GM21737 (cell line): ENCODE measurements at regions not wholly inside any gene's neighbourhood (a gene's known extent, or its start where the extent isn't known, plus 50 kb on each side); places are given as distances from the start of the nearest gene placed in this dataset.
A peak's percentile ranks its signal among the peaks of the same experiment; 100 is the strongest.
"Not testable (repeated sequence)": the region's sequence is repeated elsewhere in the genome, so short reads cannot be mapped to it uniquely, and the experiment has no call there.

Experiments used
- ATAC-seq: cut with Tn5 transposase; IDR thresholded peaks from one replicate; pipeline ENCODE4 v1.9.1; 2021; ENCODE audit warnings: mild to moderate bottlenecking, moderate library complexity; ENCODE audit not compliant: unreplicated experiment

DNA sequence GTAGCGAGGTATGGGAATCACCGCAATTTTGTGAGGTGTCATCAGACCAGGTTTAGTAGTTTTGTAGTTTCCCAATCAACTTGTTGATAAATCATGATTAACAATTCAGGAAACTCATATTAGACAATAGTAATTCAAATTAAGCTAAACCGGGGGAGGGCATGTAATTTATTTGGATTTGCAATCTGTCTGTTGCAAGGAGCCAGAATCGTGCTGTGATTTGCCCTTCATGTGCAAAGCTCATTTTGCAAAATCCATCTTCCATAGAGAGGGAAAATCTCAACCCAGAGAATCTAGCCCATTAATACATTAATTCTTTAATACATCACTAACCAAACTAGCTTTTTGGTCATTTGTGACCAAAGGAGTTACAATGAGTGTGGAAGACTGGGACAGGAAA lies 164.7 kb upstream of the TRPM3 start:
- ATAC-seq = no peak

DNA sequence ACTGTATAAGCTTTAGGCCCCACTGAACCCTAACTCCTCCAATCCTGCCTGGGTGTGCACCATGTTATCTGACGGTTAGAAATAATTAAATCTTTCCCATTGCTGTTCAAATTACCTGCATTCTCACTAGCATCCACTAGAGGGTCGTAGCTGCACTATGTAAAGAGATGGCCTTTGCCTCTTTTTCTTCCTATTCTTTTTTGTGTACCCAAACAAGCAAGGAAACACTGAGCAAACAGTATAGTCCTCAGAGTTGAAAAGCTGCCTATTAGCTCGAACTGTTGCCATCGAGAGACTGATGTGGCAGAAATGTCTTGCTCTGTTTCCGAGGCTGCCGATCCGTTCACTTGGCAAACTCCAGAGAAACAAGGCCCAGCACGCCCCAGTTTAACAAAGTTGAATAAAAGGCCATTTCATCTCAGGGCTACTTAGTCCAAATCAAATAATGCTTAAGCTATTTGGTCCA lies 163.8 kb upstream of the TRPM3 start:
- peak; percentile 85 for ATAC-seq

DNA sequence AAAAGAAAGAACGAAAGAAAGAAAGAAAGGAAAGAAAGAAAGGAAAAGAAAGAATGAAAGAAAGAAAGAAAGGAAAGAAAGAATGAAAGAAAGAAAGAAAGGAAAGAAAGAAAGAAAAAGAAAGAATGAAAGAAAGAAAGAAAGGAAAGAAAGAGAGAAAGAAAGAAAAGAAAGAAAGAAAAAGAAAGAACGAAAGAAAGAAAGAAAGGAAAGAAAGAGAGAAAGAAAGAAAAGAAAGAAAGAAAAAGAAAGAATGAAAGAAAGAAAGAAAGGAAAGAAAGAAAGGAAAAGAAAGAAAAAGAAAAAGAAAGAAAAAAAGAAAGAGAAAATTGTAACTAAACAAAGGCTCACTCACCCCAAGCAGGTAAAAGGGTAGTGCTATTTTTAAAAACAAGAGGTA lies 160.7 kb upstream of the TRPM3 start:
- ATAC-seq = not testable (repeated sequence)

DNA sequence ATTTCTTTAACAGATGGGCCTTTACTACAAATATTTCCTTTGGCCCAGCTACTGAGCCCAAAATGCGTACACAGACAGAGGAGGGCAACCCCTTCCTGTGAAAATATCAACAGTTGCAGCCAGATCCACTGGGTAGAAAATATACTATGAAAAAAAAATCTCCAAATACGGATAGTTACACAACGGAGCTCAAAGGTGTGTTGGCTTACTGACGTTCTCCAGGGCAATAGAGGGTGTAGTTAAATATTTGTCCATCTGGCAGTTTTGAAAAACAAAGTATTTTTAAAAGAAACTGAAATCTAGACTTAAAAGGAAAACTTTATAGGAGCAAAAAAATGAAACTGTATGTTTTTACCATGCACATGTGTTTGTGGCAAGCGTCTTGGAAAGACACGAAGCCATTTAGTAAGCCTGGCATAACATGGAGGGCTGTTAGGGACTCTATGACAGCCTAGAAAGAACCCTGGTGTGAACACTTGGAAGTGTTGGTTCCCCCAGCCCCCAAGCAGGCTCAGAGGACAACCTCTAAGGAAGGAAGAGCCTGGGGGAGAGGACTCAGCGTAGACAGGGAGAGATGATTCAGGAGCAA lies 157.8 kb upstream of the TRPM3 start:
- ATAC-seq = no peak

DNA sequence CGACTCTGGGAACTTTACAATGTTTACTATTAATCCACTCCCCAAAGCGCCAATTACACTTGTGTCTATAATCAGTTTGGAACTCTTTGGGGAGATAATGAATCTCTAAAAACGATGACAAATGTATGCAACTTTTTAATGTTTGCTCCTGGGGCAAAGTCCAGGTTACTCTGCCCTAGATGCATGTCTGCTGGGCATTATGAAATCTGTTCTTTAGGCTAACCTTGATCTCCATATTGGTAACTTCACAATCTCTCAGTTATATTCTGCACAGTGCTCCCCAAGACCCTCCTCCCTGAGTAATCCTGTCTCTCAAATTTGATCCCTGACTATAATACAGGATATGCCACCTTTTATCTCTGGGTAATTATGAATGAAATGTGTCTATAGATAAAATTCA lies 152.2 kb upstream of the TRPM3 start:
- ATAC-seq = no peak

DNA sequence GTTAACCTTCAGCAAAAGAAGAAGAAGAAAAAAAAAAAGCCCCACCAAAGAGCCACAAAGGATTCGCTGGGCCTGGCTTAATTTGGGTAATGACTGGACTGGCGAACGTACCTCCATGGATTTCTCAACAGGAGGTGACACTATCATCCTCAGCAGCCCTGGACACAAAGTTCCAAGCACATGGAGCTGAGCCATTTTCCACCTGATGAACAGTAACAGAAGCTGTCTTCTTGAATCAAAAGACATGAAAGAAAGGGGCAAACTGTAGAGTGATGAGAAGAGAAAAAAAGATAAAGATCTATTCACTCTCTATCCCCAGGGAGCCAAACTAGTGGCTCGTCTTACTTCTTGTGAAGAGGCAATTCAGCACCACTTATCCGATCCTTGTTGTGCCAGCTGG lies 150.2 kb upstream of the TRPM3 start:
- ATAC-seq = no peak

DNA sequence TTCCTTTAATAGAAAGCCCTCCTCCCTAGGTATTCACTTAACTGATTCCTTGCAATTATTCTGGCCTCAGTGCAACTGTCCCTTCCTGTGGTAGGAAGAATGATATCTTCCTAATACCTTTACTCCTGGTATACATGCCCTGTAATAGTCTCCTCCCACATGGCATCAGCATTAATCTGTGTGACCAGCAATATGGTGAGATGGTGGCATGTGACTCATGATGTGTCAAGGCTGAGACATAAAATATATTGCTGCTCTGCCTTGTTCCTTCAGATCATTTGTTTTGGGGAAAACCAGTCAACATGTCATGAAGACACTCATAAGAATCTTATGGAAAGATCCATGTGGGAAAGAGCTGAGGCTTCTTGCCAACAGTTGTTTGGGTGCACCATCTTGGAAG lies 149.1 kb upstream of the TRPM3 start:
- no peak for ATAC-seq

DNA sequence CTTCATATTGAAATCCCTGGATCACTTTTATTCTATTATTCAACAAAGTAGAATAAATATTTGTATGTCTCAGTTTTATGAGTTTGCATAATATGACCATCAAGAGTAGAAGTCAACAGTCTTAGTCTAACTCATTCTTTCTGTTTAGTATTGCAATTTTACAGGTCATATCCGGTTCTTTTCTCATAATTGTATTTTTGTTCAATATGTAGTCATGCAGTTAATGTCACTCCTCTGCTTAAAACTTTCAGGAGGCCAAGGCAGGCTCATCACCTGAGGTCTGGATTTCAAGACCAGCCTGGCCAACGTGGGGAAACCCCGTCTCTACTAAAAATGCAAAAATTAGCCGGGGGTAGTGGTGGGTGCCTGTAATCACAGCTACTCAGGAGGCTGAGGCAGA lies 148.4 kb upstream of the TRPM3 start:
- ATAC-seq = no peak

DNA sequence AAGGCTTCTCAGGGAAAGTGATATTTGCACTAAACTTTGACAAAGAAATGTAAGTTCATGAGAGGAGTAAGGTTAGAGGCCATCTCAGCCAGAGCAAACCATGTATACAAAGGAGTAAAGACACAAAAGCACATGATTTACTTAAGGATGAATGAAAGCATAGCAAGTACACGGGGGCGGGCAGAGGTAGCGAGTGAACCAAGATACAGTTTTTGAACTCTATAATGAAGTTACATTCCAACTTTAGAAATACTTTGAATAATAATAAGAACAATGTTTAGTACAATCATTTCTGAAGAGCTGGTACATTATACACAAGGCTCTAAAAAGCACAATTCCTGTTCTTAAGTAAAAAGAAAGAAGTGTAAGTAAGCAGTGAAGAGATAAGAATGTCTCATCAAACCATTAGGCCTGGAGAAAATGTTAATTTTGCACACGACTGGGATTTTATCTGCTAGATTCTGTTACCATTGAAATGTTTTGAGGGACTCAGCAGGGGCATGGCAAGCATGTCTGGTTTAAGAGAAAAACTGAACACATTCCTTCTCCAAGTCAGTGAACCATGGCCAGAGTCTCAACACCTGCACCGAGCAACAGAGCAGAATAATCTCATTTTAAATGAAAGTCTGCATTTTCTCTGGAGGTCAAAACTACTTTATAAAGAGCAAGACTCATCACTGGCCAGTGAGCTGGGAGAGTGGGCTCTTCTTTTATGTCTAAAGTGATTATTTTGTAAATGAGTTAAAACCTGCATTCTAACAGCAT lies 147.6 kb upstream of the TRPM3 start:
- ATAC-seq = no peak

DNA sequence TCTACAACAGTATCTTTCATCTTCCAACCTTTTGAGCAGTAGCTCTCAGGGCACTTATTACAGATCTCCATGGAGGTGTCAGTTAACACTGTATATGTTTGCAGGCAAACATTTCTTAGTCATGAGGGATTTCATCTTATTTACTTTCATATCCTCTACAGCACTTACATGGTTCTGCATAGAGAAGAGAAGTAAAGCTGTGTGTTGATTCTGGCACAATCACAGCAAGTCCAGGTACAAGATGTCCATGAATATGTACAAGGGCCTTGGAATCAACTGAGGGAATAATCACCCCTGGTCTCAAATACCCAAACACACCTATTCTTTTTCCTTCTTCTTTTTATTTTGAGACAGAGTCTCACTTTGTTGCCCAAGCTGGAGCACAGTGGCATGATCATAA lies 142.0 kb upstream of the TRPM3 start:
- ATAC-seq = no peak

DNA sequence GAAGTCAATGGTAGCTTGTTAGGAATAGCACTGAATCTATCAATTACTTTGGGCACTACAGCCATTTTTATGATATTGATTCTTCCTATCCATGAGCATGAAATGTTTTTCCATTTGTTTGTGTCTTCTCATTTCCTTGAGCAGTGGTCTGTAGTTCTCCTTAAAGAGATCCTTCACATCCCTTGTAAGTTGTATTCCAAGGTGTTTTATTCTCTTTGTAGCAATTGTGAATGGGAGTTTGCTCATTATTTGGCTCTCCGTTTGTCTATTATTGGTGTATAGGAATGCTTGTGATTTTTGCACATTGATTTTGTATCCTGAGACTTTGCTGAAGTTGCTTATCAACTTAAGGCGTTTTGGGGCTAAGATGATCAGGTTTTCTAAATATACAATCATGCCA lies 139.0 kb upstream of the TRPM3 start:
- not testable (repeated sequence) for ATAC-seq

DNA sequence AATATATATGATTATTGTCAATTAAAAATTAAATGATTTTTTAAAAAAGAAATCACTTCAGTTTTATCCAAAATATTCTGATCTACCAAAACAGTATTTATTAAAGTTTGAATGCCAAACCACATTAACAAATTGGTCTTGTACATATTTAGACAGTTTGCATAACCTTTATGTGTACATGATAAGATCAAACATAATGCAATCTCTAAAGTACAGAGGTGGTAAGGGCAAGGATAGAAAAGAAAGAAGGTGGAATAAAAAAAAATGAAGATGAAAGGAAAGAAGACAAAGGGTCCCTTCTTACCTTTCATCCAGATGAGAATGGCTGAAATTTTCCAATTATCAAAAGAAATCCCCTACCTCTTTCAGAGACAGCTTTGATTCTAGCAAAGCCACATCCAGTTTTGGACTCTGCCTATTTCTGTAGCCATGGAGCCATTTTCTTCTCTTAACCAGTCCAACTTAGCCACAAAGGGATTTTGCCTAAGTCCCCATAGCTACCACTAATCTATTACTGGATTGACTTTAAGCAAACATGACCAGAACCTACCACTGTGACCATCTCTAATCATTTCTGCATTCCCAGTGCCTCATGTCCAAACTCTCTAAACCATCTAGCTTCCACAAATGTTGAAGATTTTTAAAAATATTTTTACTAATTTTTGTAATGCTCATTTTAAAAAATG lies 133.3 kb upstream of the TRPM3 start:
- ATAC-seq = no peak

DNA sequence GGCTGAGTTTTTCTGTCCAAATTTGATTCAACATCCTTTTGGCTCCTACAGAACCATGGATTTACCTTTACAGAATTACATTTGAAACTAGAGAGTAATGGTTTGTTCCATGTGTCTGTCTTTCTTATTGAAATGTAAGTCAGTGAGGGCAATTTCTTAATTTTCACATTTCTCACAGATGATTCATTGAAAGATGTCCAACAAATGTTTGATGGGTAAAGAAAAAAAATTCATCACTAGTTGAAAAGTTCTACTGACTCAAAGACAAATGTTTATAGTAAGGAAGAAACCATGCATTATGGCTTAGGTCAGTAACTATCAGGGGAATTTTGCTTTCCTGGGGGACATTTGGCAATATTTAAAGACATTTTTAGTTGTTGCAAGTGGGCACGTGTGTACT lies 131.6 kb upstream of the TRPM3 start:
- no peak for ATAC-seq

DNA sequence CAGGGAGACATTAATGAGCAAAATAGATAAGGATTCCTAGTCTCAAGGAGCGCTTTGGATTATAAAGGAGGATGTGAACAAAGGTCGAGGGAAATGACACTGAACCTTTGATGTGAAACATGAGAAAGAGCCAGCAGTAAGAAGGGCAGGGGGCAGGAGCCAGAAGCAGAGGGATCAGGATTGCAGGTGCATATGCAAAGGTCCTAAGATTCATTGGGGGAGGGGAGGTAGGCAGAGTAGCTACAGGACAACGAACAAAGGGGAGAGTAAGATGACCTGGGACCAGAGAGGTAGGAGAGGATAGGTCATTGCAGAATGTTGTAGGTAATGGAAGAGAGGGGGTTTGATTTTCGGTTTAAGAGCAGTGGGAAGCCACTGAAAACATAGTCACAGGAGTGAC lies 129.2 kb upstream of the TRPM3 start:
- no peak for ATAC-seq

DNA sequence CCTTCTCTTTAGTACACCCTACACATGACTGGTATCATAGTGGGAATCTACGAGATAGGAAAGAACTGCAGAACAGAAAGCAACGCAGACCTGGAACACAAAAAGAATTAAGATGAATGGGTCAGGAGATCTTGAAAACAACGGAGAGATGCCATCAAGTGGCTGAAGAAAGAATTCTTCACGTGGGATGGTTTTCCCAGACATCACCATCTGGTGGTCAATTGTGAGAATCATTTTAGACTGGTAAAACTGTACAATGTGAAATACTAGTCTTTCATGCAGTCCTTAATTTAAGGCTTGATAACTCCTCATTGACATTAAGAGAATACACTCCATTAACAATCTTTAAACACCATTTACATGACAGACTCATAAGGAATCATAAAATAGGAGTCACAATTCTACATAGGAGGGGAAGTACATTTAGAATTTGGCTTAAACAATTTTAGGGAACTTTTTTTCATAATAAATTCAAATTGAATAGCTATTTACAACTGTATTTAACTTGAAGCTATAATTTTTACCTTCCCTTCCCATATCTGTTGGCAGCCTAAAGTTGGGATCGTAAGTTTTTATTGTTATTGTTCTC lies 128.4 kb upstream of the TRPM3 start:
- peak; percentile 81 for ATAC-seq

DNA sequence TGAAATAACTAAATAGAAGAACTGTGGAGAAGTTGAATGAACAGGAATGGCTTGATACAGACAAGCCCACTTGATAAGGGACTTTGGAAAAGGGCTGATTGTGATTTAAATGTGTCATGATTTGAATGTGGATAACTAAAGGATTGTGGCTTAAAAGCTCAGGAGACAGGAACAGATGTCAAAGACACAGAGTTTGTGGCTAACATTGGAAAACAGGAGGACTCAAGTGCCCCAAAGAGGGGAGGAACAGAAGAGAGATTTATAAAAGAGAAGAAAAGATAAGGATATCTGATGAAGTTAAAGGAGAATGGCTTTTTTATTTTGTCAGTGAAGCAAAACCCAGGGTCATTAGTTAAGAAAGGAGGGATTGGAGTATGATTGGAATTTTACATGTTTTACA lies 124.2 kb upstream of the TRPM3 start:
- no peak for ATAC-seq

DNA sequence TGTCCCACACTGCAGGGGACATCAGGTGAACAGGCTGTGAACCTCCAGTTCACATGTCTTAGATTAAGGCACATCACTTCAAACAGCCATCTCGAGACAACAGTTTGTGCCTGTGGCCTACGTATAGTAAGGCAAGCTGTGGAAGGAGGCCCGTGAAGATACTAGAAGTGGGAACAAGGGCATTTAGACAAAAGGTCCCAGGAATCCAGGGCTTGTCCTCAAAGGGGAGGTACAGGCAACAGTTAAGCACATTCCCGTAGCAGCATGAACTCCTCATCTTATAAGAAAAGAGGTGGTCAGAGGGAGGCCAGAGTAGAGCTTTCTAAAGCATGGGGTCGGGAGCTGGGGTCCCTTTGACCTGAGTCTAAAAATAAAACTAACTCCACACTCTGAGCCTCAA lies 122.5 kb upstream of the TRPM3 start:
- ATAC-seq = no peak

DNA sequence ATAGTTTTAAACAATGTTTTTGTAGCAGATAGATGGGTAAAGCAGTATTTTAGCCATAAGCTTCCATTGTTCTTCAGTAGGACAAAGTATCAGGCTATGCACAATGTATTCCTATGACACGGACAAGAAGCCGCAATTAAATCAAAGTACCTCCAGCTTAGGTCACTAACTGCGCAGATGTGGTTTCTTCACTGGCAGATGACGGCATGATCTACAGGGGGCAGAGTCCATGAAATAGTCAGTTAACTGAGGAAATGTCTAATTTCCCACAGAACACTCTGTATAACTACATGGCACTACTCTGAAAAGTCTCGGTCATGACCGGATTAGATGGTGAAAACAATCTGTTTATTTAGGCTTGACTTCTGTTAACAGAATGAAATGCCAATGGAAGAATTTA lies 120.7 kb upstream of the TRPM3 start:
- no peak for ATAC-seq

DNA sequence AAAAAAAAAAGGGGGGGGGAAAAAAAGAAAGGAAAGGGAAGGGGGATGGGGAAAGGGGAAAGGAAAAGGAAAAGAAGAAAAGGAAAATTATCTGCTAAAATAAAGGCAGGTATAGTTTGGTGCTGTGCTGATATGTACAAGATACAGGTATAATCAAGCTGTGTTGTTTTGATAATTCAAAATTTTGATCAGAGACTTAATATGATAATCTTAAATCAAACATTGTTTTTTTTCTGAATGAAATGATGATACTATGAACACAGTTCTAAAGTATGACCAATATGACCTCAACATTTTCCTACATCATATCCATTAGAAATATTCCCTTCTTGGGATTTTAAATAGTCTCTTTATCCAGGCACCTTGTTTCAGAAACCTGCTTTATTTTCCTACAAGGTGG lies 115.6 kb upstream of the TRPM3 start:
- no peak for ATAC-seq

DNA sequence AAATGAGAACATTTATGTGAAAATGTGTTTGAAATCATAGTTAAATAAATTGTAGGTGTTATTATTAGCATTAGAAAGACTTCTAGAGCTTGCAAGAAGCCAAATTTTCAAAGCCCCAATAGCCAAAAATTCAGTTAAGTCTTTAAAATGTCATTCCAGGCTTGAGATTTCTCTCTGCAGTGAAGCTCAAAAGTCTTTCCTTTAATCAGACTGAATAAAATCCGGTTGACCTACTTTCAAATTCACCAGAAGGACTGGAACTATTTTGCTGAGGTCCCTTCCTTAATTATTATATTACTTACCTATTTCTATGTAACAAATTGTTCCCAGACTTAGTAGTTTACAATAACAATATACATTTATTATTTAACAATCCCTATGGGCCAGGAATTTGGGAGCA lies 112.2 kb upstream of the TRPM3 start:
- ATAC-seq = no peak

DNA sequence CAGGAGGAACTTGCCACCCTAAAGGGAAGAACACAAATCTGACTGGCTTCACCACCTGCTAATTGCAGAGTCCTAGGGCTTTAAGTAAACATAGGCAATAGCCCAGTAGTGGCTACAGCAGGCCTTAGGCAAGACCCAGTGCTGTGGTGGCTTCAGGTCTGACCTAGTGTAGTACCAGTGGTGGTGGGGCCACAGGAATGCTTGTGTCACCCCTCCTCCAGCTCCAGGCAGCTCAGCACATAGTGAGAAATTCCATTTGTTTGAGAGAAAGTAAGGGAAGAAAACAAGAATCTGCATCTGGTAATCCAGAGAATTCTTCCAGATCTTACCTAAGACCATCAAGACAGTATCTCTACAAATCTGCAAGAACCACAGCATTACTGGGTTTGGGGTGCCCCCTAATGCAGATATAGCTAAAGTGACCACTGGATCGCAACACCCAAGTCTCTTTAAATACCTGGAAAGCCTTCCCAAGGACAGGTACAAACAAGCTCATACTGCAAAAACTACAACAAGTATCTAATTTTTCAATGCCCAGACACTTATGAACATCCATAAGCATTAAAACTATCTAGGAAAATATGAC lies 102.6 kb upstream of the TRPM3 start:
- ATAC-seq = no peak

DNA sequence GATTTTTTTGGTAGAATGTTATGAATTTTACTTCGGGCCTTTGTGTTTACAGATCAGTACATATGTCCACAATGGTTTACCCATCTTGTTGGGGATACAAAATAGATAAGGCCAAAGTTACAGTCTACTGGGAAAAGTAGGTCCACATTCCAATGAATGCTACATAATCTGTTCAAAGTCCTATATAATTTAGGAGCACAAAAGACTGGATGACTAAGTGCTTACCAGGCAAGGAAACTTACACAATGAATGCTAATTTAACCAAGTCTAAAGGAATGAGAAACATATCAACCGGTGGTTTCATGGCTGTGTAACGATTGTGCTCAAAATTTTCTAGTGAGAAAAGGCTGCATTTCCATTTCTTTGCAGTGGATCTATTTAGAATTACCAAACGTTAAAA lies 97.4 kb upstream of the TRPM3 start:
- ATAC-seq = no peak
